ENCODE measurements at regions not wholly inside any gene's neighbourhood (a gene's known extent, or its start where the extent isn't known, plus 50 kb on each side); places are given as distances from the start of the nearest gene placed in this dataset.
"Not testable (repeated sequence)": the region's sequence is repeated elsewhere in the genome, so short reads cannot be mapped to it uniquely, and the experiment has no call there.

DNA sequence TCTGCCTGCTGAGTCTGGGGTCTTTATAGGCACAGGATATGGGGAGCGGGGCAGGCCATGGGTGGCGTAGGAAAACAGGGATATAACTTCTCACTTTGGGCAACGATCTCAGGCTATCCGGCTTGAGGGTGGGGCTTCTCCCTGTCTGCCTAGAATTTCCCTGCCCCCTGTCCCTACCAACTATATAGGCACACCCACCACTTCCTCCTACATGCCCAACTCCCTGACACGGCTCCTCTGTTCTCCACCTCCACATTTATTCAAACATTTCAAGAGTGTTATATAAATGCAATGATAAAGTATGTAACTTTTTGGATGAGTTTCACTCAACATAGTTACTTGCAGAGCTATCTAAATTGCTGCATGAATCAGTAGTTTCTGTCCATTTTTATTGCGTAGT, 363.2 kb upstream of the RORB start:
- DNase-seq (ENCODE audit: low read depth), result no peak

DNA sequence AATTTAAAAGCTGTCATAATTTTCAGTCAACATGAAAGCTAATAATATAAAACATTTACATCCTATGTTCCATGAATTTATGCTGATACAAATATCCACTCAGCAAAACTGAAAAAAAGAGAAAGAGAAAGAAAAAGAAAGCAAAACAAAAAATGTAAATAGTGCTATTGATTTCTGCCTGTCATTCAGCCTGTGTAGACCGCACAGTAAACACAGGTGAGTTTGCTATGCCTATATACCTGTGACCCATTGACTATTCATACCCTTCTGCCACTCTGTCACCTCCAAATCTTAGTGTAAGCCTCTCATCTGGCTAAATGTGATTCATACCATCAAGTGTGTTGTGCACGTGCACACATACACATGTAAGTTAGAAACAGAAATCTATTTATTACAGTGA, 359.0 kb upstream of the RORB start:
- DNase-seq (ENCODE audit: low read depth), result no peak

DNA sequence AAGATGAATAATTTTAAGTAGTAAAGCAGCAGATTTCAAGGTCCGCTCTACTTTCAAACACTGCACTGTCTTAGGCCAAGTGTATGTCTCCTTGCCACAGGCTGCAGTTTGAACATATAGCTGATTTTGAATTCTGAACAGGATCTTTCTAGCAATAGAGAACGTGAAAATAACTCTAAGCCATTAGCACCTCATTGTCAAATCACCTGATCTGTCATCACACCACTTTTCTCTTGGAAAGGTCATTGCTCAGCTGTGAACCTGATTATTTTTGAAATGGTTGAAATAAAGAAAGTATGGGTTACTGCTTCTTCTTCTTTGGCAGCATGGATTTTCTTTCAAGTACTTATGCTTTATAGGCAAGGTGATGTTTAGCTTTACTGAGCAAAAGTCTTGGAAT, 357.0 kb upstream of the RORB start:
- DNase-seq (ENCODE audit: low read depth), result no peak

DNA sequence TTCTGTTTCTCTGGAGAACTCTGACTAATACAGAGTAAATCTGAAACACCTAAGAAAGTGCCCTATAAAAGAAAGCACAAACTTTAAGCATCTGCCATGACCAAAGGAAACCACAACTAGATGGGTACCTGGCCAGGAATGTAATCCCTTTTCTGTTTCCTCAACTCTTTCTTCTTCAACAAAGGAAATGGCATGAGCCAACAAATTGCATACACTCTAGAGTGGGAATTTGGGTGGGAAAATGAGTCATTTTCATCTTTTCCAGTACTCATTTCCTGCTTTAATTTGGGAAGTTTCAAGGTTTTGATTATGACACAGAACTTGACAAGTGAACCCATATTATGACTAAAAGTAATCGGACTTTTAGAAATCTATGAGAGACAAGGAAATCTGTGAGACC, 349.2 kb upstream of the RORB start:
- no peak for DNase-seq (ENCODE audit: low read depth)

DNA sequence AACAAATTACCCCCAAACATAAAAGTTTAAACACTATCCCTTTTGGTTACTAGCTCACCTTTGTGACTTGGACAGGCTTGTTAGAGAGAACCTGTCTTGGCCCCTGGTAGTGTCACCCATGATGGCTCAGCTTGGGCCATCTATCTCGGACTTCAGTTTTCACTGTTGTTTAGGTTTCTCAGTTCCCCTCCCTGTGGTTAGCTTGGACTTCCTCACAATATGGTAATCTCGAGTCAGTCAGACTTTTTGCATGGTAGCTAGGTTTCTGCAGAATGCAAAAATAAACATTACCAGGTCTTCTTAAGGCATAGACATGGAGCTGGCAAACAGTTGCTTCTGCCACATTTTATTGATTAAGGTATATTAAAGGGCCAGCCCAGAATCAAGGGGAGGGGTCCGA, 324.3 kb upstream of the RORB start:
- DNase-seq (ENCODE audit: low read depth), result no peak

DNA sequence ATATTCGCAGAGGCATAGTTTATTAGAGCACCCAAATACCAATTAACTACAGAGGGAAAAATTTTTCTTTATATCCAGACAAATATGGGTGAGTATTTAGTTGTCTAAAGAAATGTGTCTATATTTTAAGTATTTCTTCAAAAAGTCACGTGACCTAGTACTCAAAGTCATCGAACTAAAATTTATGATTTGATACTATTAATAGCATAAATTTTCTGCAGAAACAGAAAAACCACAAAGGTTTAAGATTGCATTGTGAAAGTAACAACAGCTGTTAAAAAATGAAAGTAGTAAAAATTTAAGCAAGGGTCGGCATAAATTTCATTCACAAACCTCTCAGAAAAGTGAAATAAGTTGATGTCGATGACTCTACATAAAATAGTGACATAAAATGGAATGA, 323.9 kb upstream of the RORB start:
- no peak for DNase-seq (ENCODE audit: low read depth)

DNA sequence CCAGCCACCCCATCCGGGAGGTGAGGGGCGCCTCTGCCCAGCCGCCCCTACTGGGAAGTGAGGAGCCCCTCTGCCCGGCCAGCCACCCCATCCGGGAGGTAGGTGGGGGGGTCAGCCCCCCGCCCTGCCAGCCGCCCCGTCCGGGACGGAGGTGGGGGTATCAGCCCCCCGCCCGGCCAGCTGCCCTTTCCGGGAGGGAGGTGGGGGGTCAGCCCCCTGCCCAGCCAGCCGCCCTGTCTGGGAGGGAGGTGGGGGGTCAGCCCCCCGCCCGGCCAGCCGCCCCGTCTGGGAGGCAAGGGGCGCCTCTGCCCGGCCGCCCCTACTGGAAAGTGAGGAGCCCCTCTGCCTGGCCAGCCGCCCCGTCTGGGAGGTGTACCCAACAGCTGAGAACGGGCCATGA, 299.4 kb upstream of the RORB start:
- DNase-seq (ENCODE audit: low read depth), result not testable (repeated sequence)

DNA sequence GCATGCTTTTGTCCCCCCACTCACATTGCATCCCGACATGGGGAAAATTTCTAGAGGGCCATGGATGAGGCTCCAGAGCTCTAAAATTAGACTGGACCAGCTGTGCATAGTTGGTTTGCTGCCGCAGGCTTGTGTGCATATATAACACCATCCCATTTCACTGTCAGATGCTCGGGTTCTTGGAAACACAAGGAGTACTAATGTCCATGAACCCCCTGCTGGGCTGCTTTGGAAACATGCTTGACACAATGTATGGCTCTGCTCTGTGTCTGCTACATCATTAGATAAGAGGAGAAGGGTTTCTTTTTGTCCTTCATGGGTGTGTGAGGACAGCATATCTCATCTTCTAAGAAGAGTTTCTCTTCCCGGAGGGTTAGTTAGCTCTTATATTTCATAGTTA, 292.1 kb upstream of the RORB start:
- DNase-seq (ENCODE audit: low read depth), result no peak

DNA sequence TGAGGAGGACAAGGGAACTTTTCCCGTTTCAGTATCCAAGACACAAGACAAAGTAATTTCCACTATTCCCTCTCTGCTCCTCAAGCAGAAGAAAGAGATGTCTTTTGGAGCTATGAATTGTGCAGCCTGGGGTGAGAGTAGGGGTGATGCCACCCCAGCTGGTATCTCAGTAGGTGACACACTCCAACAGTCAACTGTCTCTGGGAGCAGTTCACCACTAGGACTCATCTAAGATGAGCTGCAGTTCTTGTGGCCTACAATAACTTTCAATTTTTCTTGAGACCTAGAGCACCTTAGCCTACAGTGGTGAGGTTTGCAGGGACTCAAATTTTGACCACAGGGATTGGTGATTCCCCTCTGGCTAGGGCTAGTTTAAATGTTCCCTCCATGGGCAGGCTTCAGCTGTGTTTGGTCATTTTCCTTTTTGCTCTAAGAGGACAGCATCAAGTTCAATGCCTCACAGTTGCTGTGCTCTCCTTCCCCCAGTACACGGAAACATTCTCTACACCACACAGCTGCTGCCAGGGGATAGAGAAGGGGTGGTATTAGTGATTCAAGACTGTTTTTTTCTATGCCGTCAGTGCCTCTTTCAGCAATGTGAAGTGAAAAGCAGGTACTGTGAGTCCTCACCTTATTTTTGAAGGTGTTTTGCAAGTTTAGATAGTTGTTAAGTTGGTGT, 278.6 kb upstream of the RORB start:
- no peak for DNase-seq (ENCODE audit: low read depth)

DNA sequence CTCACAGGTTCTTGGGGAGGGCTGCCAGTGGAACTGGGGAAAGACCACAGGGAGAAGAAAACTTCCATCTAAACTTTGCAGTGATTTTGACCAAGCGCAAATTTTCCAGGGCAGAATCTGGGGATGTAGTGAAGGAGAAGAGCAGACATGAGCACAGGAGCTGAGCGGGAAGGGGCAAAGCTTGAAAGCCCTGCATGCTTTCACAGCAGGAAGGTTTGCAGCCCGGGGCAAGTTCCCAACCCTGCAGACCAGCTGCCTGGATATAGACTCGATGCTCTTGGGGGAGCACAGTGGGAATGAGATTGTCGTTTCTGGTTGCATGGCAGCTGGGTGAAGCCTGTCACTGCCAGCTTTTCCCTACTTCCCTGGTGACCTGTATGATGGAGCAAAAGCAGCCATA, 276.8 kb upstream of the RORB start:
- no peak for DNase-seq (ENCODE audit: low read depth)

DNA sequence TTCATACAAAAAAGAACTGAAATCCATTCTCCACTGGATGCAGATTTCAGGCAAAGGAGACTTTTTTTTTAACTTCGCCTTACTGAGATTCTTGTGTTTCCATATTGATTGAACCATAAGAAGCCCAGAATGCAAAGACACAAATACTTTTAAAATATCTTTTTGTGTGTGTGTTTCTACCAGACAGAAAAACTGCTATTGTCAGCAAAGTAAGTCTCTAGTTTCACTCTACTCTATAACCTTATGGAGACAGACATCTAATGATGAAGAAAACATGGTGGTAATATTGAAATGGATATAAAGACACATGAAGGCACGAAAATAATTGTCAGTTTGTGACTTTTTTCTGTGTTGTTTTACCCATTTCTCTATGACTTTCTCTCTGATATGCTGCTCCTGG, 260.3 kb upstream of the RORB start:
- no peak for DNase-seq (ENCODE audit: low read depth)

DNA sequence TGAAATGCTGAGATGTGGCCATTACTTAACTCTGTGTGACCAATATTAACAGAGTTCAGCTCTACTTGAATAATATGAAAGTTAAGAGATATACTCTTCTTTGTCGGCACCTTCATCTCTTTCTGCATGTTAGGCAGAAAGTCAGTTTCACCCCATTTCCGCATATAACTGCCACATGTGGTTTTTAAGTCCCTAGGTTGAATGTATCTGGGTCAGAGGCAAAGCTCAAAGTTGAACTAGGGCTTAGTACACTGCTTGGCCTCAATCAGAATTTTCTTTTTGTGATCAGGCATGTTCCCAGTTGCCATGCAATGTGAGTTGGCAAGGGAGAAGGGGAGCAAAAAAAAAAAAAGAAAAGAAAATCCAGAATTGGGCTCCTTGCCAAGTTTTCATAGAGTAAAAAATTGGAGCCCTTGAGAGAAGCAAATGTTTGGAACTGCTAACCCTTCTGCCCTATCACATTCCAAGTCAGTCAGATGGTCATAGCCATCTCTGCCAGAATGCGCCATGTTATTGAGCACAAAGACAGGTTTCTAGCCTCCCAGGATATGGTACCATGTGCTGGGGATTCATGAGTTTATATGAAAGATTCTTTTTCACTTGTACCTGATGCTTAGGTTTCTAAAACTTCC, 251.2 kb upstream of the RORB start:
- no peak for DNase-seq (ENCODE audit: low read depth)

DNA sequence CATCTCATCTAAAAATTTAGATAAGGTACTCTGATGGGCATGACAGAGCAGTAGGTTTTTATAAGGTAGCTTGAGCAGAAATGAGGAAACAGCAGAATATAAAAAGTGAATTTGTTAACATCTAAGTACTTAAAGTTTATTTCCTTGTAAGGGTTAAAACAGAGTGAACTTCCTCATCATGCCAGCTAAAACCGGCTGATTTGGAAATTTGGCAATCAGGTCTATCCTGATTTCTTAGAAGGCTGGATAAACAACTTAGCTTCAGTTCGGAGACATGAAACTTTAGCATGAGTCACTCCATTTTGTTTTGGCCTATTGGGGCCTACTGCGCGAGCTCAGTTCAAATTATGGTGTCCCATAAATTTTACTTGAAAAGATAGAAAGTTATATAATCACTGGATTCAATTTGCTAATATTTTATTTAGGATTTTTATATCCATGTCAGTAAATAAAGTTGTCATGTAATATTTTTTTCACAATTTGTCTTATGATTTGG, 241.6 kb upstream of the RORB start:
- no peak for DNase-seq (ENCODE audit: low read depth)

DNA sequence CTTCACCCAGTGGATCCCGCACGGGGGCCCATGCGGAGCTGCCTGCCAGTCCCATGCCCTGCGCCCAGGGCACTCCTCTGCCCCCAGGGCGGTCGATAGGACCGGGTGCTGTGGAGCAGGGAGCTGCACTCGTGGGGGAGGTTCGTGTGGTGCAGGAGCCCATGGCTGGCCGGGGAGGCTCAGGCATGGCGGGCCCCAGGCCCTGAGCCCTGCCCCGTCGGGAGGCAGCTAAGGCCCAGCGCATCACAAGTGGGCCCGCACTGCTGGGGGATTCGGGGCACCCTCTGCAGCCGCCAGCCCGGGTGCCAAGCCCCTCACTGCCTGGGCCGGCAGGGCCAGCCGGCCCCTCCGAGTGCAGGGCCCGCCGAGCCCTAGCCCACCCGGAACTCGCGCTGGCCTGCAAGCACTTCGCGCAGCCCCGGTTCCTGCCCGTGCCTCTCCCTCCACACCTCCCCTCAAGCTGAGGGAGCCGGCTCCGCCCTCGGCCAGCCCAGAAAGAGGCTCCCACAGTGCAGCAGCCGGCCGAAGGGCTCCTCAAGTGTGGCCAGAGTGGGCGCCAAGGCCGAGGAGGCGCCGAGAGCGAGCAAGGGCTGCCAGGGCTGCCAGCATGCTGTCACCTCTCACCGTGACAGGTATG, 221.1 kb upstream of the RORB start:
- DNase-seq (ENCODE audit: low read depth), result no peak

DNA sequence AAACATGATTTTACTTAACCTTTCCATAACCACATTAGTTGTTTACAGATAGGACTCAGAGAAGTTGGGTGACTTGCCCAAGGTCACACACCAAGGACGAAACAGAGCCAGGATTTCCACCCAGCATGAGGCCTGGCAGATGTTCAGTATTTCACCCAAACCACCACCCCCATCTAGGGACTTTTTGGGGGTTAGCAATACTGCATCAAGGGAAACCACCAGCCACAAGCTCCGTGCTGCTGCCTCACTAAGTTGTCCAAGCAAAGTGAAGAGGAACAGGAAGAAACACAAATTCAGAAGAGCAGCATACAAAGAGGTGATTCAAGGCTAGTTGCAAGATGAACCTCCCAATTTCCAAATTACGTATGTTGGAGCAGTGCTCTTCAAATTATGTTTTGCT, 219.6 kb upstream of the RORB start:
- no peak for DNase-seq (ENCODE audit: low read depth)

DNA sequence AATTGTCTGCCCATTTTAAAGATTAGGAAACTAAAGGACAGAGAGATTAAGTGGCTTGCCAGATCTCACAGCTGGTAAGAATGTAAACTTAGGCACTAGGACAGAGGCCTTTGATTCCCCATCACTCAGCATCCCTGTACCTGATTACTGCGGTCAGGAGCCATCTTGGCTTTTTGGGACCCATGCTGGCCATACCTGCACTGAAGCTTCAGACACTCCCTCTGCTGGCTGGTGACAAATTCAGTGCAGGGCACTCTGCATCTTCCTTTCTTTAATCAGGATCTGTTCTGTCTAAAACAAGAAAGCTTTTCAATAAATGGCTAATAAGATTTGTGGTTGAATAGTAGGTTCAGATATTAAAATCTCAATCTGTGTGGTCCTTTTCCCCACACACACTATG, 215.5 kb upstream of the RORB start:
- DNase-seq (ENCODE audit: low read depth), result no peak

DNA sequence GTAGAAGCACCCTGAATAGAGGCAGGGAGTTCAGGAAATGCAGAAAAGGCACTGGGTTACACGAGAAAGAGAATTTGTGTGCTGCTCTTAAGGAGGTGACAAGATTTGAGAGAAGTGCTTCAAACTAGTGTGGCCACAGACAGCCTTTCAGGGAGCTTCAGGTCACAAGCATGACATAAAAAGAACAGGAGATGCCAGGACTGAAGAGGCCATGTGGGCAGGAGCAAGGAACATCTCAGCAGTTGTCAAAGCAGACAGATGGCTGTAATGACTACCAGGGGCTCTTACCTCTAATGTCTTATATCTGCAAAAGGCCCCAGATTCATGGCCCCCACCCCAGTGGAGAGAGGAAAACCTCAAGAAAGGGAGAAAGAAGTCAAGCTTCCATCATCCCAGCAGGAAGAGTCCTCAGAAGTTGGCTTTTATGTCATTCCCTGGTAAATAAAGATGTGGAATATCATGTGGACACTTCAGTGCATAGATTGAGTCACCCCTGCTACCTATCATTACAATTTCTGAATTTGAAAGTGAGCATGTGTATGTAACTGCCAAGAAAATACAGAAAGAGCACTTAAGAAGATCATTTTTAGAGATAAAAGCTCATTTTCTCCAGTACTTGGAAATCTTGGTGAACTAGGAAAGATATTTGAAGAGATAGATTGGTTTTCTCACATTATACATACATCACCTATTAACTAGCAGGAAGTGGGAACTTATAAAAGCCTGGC, 214.4 kb upstream of the RORB start:
- no peak for DNase-seq (ENCODE audit: low read depth)

DNA sequence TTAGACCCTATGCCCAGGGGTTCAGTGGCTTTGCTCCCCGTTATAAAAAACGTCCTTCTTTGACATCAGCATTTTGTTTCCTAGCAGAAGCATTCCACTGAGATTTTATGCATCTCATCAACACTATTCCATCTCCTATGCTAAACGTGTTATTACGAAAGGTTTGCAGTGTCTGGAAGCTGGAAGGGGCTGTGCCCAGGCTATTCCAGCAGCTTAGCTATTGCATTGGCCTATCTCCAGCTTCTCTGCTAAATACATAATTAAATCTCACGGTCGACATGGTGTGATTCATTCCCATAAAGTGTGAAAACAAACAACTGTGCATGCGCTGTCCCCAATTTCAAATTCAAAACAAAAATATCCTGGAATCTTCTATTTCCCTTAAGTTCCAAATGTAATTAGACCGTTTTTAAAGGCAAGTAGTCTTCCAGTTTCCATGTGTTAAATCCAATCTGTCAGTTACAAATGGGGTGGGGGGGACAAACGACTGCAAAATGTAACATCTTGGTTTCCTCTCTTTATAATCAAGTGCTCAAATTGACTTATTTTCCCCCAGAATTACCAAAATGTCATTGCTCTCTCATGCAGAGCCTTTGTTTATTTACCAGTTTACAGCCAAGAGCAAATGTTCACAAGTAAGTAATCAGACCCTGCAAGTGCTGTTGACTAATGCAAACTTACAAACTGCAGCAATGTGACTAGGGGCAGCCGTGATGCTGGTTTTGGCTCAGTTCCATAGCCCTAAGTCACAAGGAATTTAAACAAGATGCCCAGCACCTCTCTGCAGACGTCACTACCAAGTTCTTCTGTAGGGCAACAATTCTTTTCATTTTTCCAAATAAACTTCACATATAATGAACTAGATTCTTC, 212.3 kb upstream of the RORB start:
- no peak for DNase-seq (ENCODE audit: low read depth)

DNA sequence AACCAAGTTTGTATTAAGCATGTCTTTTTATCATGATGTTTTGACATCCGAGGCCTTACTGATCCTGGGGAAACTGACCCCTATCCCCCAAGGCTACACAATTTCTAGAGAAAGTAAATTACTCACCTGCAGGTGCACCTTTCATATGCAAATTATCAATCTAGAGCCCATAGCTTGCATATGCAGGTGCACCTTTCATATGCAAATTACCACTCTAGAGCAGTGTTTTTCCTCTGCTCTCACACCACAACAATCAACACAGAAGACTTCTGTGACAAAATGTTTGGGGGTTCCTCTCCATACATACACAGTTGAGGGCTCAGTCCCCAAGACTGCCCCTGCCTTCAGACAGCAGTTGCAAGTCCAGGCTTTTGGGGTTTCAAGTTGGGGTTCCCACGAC, 203.7 kb upstream of the RORB start:
- no peak for DNase-seq (ENCODE audit: low read depth)

DNA sequence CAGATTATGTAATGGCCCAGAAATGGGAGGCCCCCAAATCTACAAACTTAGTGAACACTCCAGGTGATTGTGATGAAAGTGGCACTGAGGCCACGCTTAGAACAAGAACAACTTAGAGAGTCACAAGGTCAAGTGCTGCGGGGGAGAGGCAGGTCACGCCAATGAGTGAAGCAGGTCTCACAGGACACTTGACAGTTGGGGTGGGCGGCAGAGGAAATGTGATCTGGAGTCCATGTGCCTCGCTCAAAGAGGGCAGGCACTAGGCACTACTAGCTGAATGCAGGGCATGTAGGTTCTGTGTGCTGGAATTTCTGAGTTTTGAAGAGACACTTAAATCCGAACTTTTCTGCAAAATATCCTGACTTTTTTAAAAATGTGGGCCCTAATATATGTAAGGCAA, 193.2 kb upstream of the RORB start:
- DNase-seq (ENCODE audit: low read depth), result no peak

DNA sequence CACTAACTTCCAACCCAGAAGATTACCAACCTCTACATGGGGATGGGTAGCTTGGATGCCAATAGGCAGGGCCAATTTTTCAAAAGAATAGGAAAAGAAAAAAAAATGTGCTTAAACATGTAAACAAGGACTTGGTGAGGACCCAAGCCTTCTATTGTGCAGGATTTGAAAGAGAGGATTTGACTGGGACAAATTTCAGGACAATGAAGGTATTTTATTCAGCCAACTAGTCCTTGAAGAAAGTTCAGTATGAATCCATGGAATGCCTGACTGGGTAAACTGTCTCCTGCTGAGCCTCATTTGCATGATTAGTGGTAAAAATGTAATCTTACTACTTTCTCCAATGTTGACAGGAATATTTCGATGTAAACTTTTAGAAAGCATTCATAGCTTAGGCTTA, 192.5 kb upstream of the RORB start:
- no peak for DNase-seq (ENCODE audit: low read depth)

Measured in myocyte (in vitro differentiated cells).